Neural cell (in vitro differentiated cells): ENCODE measurements at regions not wholly inside any gene's neighbourhood (a gene's known extent, or its start where the extent isn't known, plus 50 kb on each side); places are given as distances from the start of the nearest gene placed in this dataset.
"Not testable (repeated sequence)": the region's sequence is repeated elsewhere in the genome, so short reads cannot be mapped to it uniquely, and the experiment has no call there.

Experiments
- CTCF ChIP-seq: fragments of 450-650 bp; IDR thresholded peaks from 2 replicates; pipeline ENCODE4 v1.5.1; 2014; ENCODE audit warnings: antibody characterized with exemption, mild to moderate bottlenecking, moderate library complexity; ENCODE audit not compliant: poor library complexity, severe bottlenecking
- EZH2 ChIP-seq: fragments of 200-600, 300-800 bp; shearing (Covaris generic), sonication (generic); IDR thresholded peaks from 2 replicates; pipeline ENCODE4 v1.6.1; 2014; ENCODE audit warnings: antibody characterized with exemption, low read length, borderline replicate concordance, mild to moderate bottlenecking; ENCODE audit not compliant: insufficient read depth, poor library complexity, severe bottlenecking
- POLR2AphosphoS5 ChIP-seq: IDR thresholded peaks from 2 replicates; pipeline ENCODE4 v1.6.1; 2012
- TAF1 ChIP-seq: IDR thresholded peaks from 2 replicates; pipeline ENCODE4 v1.6.1; 2012; ENCODE audit warnings: low read depth

DNA sequence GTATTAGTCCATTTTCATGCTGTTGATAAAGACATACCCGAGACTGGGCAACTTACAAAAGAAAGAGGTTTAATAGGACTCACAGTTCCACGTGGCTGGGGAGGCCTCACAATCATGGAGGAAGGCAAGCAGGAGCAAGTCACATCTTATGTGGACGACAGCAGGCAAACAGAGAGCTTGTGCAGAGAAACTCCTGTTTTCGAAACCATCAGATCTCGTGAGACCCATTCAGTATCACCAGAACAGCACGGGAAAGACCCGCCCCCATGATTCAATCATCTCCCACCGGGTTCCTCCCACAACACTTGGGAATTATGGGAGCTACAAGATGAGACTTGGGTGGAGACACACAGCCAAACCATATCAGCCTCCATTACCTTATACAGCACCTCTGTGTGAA, 278.9 kb upstream of the FGF13 start:
- not testable (repeated sequence) for TF ChIP-seq POLR2AphosphoS5, CTCF, EZH2, TAF1
